ENCODE measurements at regions not wholly inside any gene's neighbourhood (a gene's known extent, or its start where the extent isn't known, plus 50 kb on each side); places are given as distances from the start of the nearest gene placed in this dataset.
A peak's percentile ranks its signal among the peaks of the same experiment; 100 is the strongest.

DNA sequence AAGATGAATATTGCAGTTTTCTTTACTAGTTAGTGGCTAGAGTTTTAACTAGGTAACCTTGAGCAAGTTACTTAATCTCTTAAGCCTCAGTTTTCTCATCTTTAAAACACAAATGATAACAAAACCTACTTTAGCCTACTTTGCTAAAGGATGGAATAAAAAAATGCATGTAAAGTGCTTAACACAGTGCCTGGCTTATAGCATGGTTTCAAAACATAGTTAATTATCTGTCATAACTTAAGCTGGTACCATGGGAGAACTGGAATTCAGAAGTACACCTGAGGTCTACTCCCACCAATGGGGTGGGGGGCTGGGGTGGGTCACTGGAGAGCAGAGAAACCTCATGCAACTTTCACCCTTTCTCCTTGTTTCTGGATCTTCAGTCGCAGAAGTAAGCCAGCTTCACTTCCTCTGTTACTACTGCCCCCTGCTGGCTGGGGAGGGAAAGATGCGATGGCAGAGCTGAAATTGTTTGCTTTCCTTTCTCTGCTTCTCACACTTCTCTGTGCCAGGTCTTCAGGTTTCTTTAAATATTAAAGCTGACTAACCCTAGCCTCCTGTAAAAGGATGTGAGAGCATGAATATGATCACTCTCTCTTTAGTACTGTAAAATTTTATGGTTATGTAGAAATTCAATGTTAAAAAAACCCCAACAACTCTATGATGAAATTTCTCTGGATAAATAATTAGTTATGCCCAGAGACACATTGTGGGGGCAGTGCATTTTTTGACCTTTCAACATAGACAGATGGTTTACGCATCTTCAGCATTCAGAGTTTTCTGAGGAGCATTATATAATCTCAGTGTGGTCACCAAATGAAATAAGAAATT, 324.2 kb downstream of the HLX start:
- intact Hi-C loops (cut with micrococcal nuclease), result loop anchor here (10.0 kb wide), 3 partner anchors 231 to 329 kb away; partner anchors contain the start of gene HLX
- H3K27ac ChIP-seq (replicated peaks), result peak overlapping the region; percentile 83
- no peaks in the 10 kb centered on the region for H3K36me3 ChIP-seq
- DNase-seq, result peak; percentile 76
- TF ChIP-seq, protein P1, sequence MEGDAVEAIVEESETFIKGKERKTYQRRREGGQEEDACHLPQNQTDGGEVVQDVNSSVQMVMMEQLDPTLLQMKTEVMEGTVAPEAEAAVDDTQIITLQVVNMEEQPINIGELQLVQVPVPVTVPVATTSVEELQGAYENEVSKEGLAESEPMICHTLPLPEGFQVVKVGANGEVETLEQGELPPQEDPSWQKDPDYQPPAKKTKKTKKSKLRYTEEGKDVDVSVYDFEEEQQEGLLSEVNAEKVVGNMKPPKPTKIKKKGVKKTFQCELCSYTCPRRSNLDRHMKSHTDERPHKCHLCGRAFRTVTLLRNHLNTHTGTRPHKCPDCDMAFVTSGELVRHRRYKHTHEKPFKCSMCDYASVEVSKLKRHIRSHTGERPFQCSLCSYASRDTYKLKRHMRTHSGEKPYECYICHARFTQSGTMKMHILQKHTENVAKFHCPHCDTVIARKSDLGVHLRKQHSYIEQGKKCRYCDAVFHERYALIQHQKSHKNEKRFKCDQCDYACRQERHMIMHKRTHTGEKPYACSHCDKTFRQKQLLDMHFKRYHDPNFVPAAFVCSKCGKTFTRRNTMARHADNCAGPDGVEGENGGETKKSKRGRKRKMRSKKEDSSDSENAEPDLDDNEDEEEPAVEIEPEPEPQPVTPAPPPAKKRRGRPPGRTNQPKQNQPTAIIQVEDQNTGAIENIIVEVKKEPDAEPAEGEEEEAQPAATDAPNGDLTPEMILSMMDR (IDR thresholded peaks at IDR 0.05; ENCODE audit: borderline replicate concordance), result peak; percentile 92
- H3K4me1 ChIP-seq, result peaks cover 35% of the 10 kb centered on the region
- H3K4me3 ChIP-seq, result peak overlapping the region; percentile 6
- H3K9me3 ChIP-seq (replicated peaks), result peaks cover 2% of the 10 kb centered on the region
- H3K27me3 ChIP-seq (ENCODE audit: low read depth), result no peaks in the 10 kb centered on the region

DNA sequence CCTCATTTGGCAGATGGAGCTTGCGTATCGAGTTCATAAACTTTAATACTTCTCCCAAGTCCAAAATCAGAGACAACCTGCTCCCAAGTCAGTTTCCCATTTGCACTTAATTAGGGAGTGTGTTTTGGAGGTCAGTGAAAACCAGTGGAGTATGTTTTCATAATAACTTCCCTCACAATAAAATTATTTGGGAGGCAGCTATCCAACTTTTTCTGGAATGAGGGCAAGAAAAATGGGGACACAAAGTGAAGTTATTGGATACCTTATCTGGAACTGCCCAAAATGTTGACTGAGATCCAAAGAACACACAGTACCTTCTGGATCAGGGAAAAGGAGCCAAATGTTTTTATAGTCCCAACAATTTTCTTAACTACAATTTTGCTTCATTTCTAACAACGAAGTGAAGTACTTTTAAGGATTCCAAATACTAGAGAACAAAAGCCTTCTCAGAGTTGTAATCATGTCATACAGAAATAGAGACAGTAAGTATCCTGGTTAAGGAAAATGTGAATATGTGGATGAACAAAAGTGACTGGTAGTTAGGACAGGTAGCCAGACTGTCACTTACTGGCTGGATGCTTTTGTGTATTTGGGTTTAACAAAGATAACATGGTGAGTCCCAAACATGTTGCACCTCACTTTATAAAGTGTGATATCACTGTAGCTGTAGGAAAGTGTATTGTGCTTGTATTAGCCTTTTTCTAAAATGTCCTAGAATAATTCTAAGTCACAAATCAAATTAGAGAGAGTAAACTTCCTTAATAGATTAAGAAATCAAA, 325.0 kb downstream of the HLX start:
- no peak for DNase-seq
- peaks cover 35% of the 10 kb centered on the region for H3K4me1 ChIP-seq
- H3K27me3 ChIP-seq (ENCODE audit: low read depth), result no peaks in the 10 kb centered on the region
- H3K9me3 ChIP-seq (replicated peaks), result peaks cover 10% of the 10 kb centered on the region
- intact Hi-C loops (cut with micrococcal nuclease), result loop anchor here (10.0 kb wide), 3 partner anchors 231 to 329 kb away; partner anchors contain the start of gene HLX
- TF ChIP-seq, protein P1 (IDR thresholded peaks at IDR 0.05; ENCODE audit: borderline replicate concordance), result no peak
- H3K4me3 ChIP-seq, result no peak overlapping the region
- H3K36me3 ChIP-seq, result no peaks in the 10 kb centered on the region
- H3K27ac ChIP-seq (replicated peaks), result peak overlapping the region; percentile 83

DNA sequence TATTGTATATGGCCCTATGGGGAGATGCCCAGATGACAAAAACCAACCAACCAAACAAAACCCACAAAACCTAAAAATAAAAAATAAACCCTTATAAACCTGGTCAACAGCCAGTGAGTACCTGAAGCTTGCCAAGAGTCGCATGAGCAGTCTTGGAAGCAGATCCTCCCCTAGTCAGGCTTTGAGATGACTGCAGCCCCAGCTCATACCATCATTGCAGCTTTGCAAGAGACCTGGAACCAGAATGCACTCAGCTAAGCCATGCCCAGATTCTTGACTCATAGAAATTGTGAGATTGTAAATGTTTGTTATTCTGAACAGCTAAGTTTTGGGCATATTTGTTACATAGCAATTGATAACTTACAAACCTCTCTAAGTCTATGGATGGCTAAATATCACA, 326.8 kb downstream of the HLX start:
- Histone ChIP-seq H3K4me3 (no peak overlapping the region), H3K4me1 (peaks cover 35% of the 10 kb centered on the region), H3K27me3 (ENCODE audit: low read depth) (no peaks in the 10 kb centered on the region), H3K36me3 (no peaks in the 10 kb centered on the region), H3K27ac (replicated peaks) (no peak overlapping the region), H3K9me3 (replicated peaks) (peaks cover 10% of the 10 kb centered on the region)
- TF ChIP-seq, protein P1 (IDR thresholded peaks at IDR 0.05; ENCODE audit: borderline replicate concordance), result no peak
- intact Hi-C loops (cut with micrococcal nuclease), result loop anchor here (10.0 kb wide), 3 partner anchors 229 to 331 kb away; partner anchors contain the start of gene HLX
- no peak for DNase-seq

DNA sequence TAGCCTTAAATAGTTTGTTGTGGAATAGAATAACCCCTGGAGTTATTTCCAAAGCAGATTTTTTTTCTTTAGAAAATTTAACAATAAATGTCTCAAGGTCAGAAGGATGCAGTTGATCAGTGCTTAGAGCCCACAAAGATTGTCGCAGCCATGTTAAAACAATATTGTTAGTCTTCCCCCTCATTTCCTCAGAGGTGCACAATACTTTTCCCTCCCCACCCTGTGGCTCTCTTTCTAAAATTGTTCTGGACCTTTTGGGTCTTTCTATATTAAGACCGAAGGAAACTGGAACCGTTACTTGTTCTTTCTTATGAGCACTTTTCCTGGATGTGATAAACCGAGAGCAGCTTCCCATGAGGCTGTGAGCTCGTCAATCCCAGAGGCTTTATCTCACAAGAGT, 333.7 kb downstream of the HLX start:
- H3K4me3 ChIP-seq, result no peak overlapping the region
- no peaks in the 10 kb centered on the region for H3K27me3 ChIP-seq (ENCODE audit: low read depth)
- peaks cover 26% of the 10 kb centered on the region for H3K4me1 ChIP-seq
- DNase-seq, result no peak
- TF ChIP-seq, protein P1 (IDR thresholded peaks at IDR 0.05; ENCODE audit: borderline replicate concordance), result no peak
- intact Hi-C loops (cut with micrococcal nuclease), result no loop called here
- H3K27ac ChIP-seq (replicated peaks), result peak overlapping the region; percentile 66
- H3K36me3 ChIP-seq, result no peaks in the 10 kb centered on the region
- H3K9me3 ChIP-seq (replicated peaks), result peaks cover 10% of the 10 kb centered on the region

DNA sequence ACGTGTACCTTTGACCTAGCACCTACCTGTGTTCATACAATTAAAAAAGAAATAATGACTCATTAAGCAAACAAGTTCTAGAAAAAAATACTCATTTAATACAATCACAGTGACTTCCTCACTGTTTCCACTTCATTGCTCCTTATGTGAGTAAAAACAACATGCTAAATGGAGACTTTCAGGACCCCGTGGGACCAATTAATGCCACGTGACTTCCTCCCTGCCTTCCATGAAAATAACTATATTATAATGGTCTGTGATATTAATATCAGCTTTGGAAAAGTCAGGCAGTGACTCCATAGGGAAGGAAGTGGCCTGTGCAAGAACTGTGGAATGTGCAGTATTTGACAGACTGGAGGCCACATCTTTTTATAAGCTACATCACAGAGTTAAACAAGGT, 337.8 kb downstream of the HLX start:
- Histone ChIP-seq H3K4me3 (no peak overlapping the region), H3K4me1 (peaks cover 29% of the 10 kb centered on the region), H3K27me3 (ENCODE audit: low read depth) (no peaks in the 10 kb centered on the region), H3K36me3 (no peaks in the 10 kb centered on the region), H3K27ac (replicated peaks) (peak overlapping the region; percentile 67), H3K9me3 (replicated peaks) (no peaks in the 10 kb centered on the region)
- TF ChIP-seq, protein P1 (IDR thresholded peaks at IDR 0.05; ENCODE audit: borderline replicate concordance), result no peak
- intact Hi-C loops (cut with micrococcal nuclease), result no loop called here
- peak; percentile 32 for DNase-seq
